HEK293 (cell line): ENCODE measurements at regions not wholly inside any gene's neighbourhood (a gene's known extent, or its start where the extent isn't known, plus 50 kb on each side); places are given as distances from the start of the nearest gene placed in this dataset.

Source experiments
- CTCF ChIA-PET: fragments of 350-600 bp; formaldehyde crosslinking; extraction: SDS; loops from one replicate; lab custom pipeline; 2021; ENCODE audit warnings: antibody characterized with exemption; lab: Yijun Ruan, JAX
- POLR2A ChIA-PET: fragments of 300-600 bp; formaldehyde crosslinking; extraction: SDS; loops from one replicate; lab custom pipeline; 2020; ENCODE audit warnings: antibody characterized with exemption, inconsistent platforms; lab: Yijun Ruan, JAX
- H3K27ac ChIP-seq: fragments of 200-500 bp; sonication (Bioruptor generic); 2 replicates; pipeline ENCODE4 v1.5.1; 2014; ENCODE audit warnings: low read depth, low read length, control low read depth, inconsistent platforms; ENCODE audit errors: extremely low read depth
- H3K36me3 ChIP-seq, 2 experiments: fragments of 200-500 bp in 1 of 2; sonication (Bioruptor generic) in 1 of 2; 1 replicate in 1 of 2; 2 replicates in 1 of 2; pipeline ENCODE4 v1.5.1; 2014 to 2017; ENCODE audit warnings: inconsistent platforms in 2 of 2, low read length in 2 of 2; ENCODE audit not compliant: control insufficient read depth in 2 of 2, insufficient read depth in 1 of 2
- H3K4me1 ChIP-seq: fragments of 200-500 bp; sonication (Bioruptor generic); 2 replicates; pipeline ENCODE4 v1.5.1; 2014; ENCODE audit warnings: mild to moderate bottlenecking, low read length, inconsistent platforms; ENCODE audit not compliant: control insufficient read depth, insufficient read depth
- H3K4me3 ChIP-seq: 2 replicates; pipeline ENCODE4 v1.5.1; 2011; ENCODE audit warnings: low read depth, mild to moderate bottlenecking, control low read depth, low read length, moderate library complexity
- H3K9me3 ChIP-seq: fragments of 200-500 bp; sonication (Bioruptor generic); 2 replicates; pipeline ENCODE4 v1.5.1; 2014; ENCODE audit warnings: low read depth, low read length, inconsistent platforms; ENCODE audit not compliant: control insufficient read depth, insufficient read depth
- EGR2 ChIP-seq: fragments of 450-650 bp; formaldehyde crosslinking; IDR thresholded peaks from 2 replicates; pipeline ENCODE4 v1.5.1; 2016; ENCODE audit warnings: low read depth, missing biosample characterization, missing genetic modification characterization
- GLI2 ChIP-seq: fragments of 450-650 bp; formaldehyde crosslinking; IDR thresholded peaks from 2 replicates; pipeline ENCODE4; 2017; ENCODE audit warnings: missing biosample characterization, missing genetic modification characterization, low read depth, borderline replicate concordance
- GLIS2 ChIP-seq: fragments of 450-650 bp; formaldehyde crosslinking; IDR thresholded peaks from 2 replicates; pipeline ENCODE4 v1.5.1; 2016; ENCODE audit warnings: missing biosample characterization, missing genetic modification characterization
- TRIM28 ChIP-seq: IDR thresholded peaks from 2 replicates; pipeline ENCODE4 v1.6.1; 2011; ENCODE audit warnings: low read length, control low read depth, borderline replicate concordance
- ZBTB17 ChIP-seq: fragments of 450-650 bp; formaldehyde crosslinking; IDR thresholded peaks from 2 replicates; pipeline ENCODE4 v1.5.1; 2016; ENCODE audit warnings: missing biosample characterization, missing genetic modification characterization
- ZEB2 ChIP-seq: fragments of 450-650 bp; formaldehyde crosslinking; IDR thresholded peaks from 2 replicates; pipeline ENCODE4 v1.5.1; 2016; ENCODE audit warnings: missing biosample characterization, missing genetic modification characterization
- ZIC2 ChIP-seq: fragments of 450-650 bp; formaldehyde crosslinking; IDR thresholded peaks from 2 replicates; pipeline ENCODE4 v1.5.1; 2016; ENCODE audit warnings: missing biosample characterization, missing genetic modification characterization
- ZNF133 ChIP-seq: fragments of 450-650 bp; formaldehyde crosslinking; IDR thresholded peaks from 2 replicates; pipeline ENCODE4 v1.5.1; 2016; ENCODE audit warnings: missing biosample characterization, missing genetic modification characterization
- ZNF19 ChIP-seq: fragments of 450-650 bp; formaldehyde crosslinking; IDR thresholded peaks from 2 replicates; pipeline ENCODE4; 2016; ENCODE audit warnings: missing biosample characterization, missing genetic modification characterization, low read depth
- ZNF211 ChIP-seq: fragments of 450-650 bp; formaldehyde crosslinking; IDR thresholded peaks from 2 replicates; pipeline ENCODE4 v1.5.1; 2016; ENCODE audit warnings: low read depth, missing biosample characterization, missing genetic modification characterization
- ZNF214 ChIP-seq: fragments of 450-650 bp; formaldehyde crosslinking; IDR thresholded peaks from 2 replicates; pipeline ENCODE4 v1.5.1; 2017; ENCODE audit warnings: missing biosample characterization, mild to moderate bottlenecking, missing genetic modification characterization, borderline replicate concordance
- ZNF266 ChIP-seq: fragments of 450-650 bp; formaldehyde crosslinking; IDR thresholded peaks from 2 replicates; pipeline ENCODE4 v1.5.1; 2016; ENCODE audit warnings: missing biosample characterization, missing genetic modification characterization, low read depth
- ZNF311 ChIP-seq: fragments of 450-650 bp; formaldehyde crosslinking; IDR thresholded peaks from 2 replicates; pipeline ENCODE4 v1.5.1; 2017; ENCODE audit warnings: missing biosample characterization, missing genetic modification characterization, borderline replicate concordance
- ZNF354C ChIP-seq: fragments of 450-650 bp; formaldehyde crosslinking; IDR thresholded peaks from 2 replicates; pipeline ENCODE4 v1.5.1; 2016; ENCODE audit warnings: missing biosample characterization, missing genetic modification characterization, low read depth, borderline replicate concordance
- ZNF423 ChIP-seq: fragments of 450-650 bp; formaldehyde crosslinking; IDR thresholded peaks from 2 replicates; pipeline ENCODE4 v1.5.1; 2016; ENCODE audit warnings: missing biosample characterization, missing genetic modification characterization
- ZNF48 ChIP-seq: fragments of 450-650 bp; formaldehyde crosslinking; IDR thresholded peaks from 2 replicates; pipeline ENCODE4 v1.5.1; 2016; ENCODE audit warnings: missing biosample characterization, missing genetic modification characterization
- ZNF501 ChIP-seq: fragments of 450-650 bp; formaldehyde crosslinking; IDR thresholded peaks from 2 replicates; pipeline ENCODE4 v1.5.1; 2016; ENCODE audit warnings: missing biosample characterization, missing genetic modification characterization
- ZNF548 ChIP-seq: fragments of 450-650 bp; formaldehyde crosslinking; IDR thresholded peaks from 2 replicates; pipeline ENCODE4 v1.5.1; 2016; ENCODE audit warnings: missing biosample characterization, missing genetic modification characterization
- ZNF561 ChIP-seq: fragments of 450-650 bp; IDR thresholded peaks from 2 replicates; pipeline ENCODE4 v1.5.1; 2018; ENCODE audit warnings: missing biosample characterization, missing genetic modification characterization, borderline replicate concordance
- ZNF571 ChIP-seq: fragments of 450-650 bp; formaldehyde crosslinking; IDR thresholded peaks from 2 replicates; pipeline ENCODE4 v1.5.0; 2017; ENCODE audit warnings: missing biosample characterization, missing genetic modification characterization
- ZNF654 ChIP-seq: fragments of 450-650 bp; formaldehyde crosslinking; IDR thresholded peaks from 2 replicates; pipeline ENCODE4 v1.5.1; 2016; ENCODE audit warnings: low read depth, missing biosample characterization, missing genetic modification characterization
- ZNF677 ChIP-seq: fragments of 450-650 bp; IDR thresholded peaks from 2 replicates; pipeline ENCODE4 v1.5.0; 2018; ENCODE audit warnings: missing biosample characterization, mild to moderate bottlenecking, missing genetic modification characterization, moderate library complexity
- ZNF707 ChIP-seq: fragments of 450-650 bp; formaldehyde crosslinking; IDR thresholded peaks from 2 replicates; pipeline ENCODE4 v1.5.1; 2016; ENCODE audit warnings: missing biosample characterization, missing genetic modification characterization
- ZNF747 ChIP-seq: fragments of 450-650 bp; formaldehyde crosslinking; IDR thresholded peaks from 2 replicates; pipeline ENCODE4 v1.5.1; 2016; ENCODE audit warnings: missing biosample characterization, missing genetic modification characterization
- ZNF777 ChIP-seq: fragments of 450-650 bp; formaldehyde crosslinking; IDR thresholded peaks from 2 replicates; pipeline ENCODE4 v1.5.1; 2017; ENCODE audit warnings: missing biosample characterization, missing genetic modification characterization, borderline replicate concordance
- ZNF792 ChIP-seq: fragments of 450-650 bp; formaldehyde crosslinking; IDR thresholded peaks from 2 replicates; pipeline ENCODE4 v1.5.1; 2016; ENCODE audit warnings: missing biosample characterization, missing genetic modification characterization
- TF ChIP-seq, protein P1 (sequence below): fragments of 450-650 bp; formaldehyde crosslinking; optimal IDR thresholded peaks from 2 replicates; pipeline ENCODE3; 2016; ENCODE audit warnings: missing biosample characterization, mild to moderate bottlenecking, missing genetic modification characterization
- TF ChIP-seq, protein P2 (sequence below): fragments of 450-650 bp; formaldehyde crosslinking; IDR thresholded peaks from 2 replicates; pipeline ENCODE4 v1.5.1; 2017; ENCODE audit warnings: missing biosample characterization, mild to moderate bottlenecking, missing genetic modification characterization, moderate library complexity
- TF ChIP-seq, protein P3 (sequence below): fragments of 450-650 bp; formaldehyde crosslinking; IDR thresholded peaks from 2 replicates; pipeline ENCODE4 v1.5.1; 2017; ENCODE audit warnings: missing biosample characterization, missing genetic modification characterization

GRCh38 chr12:13474381-13474780, 277.9 kb downstream of the EMP1 start:
- Histone ChIP-seq H3K27ac (no peak overlapping the region), H3K9me3 (no peaks in the 10 kb centered on the region), H3K36me3 (no peaks in the 10 kb centered on the region), H3K4me1 (no peaks in the 10 kb centered on the region), H3K4me3 (no peak overlapping the region)
- TF ChIP-seq ZNF548 (tag by site-specific recombination) = no peak
- no peak for TF ChIP-seq ZNF214 (tag by site-specific recombination)
- TF ChIP-seq, protein P1, sequence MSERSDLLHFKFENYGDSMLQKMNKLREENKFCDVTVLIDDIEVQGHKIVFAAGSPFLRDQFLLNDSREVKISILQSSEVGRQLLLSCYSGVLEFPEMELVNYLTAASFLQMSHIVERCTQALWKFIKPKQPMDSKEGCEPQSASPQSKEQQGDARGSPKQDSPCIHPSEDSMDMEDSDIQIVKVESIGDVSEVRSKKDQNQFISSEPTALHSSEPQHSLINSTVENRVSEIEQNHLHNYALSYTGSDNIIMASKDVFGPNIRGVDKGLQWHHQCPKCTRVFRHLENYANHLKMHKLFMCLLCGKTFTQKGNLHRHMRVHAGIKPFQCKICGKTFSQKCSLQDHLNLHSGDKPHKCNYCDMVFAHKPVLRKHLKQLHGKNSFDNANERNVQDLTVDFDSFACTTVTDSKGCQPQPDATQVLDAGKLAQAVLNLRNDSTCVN (tag by site-specific recombination) = no peak
- no peak for TF ChIP-seq ZBTB17 (tag by site-specific recombination)
- no peak for TF ChIP-seq GLIS2 (tag by site-specific recombination)
- no peak for TF ChIP-seq ZNF654 (tag by site-specific recombination)
- TF ChIP-seq ZNF677 = no peak
- TF ChIP-seq ZNF707 = no peak
- no peak for TF ChIP-seq ZNF792 (tag by site-specific recombination)
- no peak for TF ChIP-seq ZNF133 (tag by site-specific recombination)
- TF ChIP-seq ZNF777 (tag by site-specific recombination) = no peak
- TF ChIP-seq ZNF354C = no peak
- TF ChIP-seq ZNF48 (tag by site-specific recombination) = no peak
- TF ChIP-seq ZNF423 (tag by site-specific recombination) = no peak
- TF ChIP-seq, protein P2, sequence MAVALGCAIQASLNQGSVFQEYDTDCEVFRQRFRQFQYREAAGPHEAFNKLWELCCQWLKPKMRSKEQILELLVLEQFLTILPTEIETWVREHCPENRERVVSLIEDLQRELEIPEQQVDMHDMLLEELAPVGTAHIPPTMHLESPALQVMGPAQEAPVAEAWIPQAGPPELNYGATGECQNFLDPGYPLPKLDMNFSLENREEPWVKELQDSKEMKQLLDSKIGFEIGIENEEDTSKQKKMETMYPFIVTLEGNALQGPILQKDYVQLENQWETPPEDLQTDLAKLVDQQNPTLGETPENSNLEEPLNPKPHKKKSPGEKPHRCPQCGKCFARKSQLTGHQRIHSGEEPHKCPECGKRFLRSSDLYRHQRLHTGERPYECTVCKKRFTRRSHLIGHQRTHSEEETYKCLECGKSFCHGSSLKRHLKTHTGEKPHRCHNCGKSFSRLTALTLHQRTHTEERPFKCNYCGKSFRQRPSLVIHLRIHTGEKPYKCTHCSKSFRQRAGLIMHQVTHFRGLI = no peak
- TF ChIP-seq EGR2 (tag by site-specific recombination) = no peak
- TF ChIP-seq ZEB2 = no peak
- no peak for TF ChIP-seq TRIM28
- no peak for TF ChIP-seq ZNF19
- no peak for TF ChIP-seq GLI2
- ChIA-PET POLR2A (no interaction called here), CTCF (interaction anchor here (1.1 kb wide), 1 partner anchor 61 kb away, joined by 3 read pairs; no protein-coding TSS in a partner anchor)

- Histone ChIP-seq H3K4me3 (no peak overlapping the region), H3K9me3 (no peaks in the 10 kb centered on the region), H3K4me1 (no peaks in the 10 kb centered on the region), H3K36me3 (no peaks in the 10 kb centered on the region)
- ChIA-PET CTCF (interaction anchor here (0.6 kb wide), 1 partner anchor 393 kb away, joined by 3 read pairs; no protein-coding TSS in a partner anchor), POLR2A (no interaction called here)
- TF ChIP-seq GLIS2 (tag by site-specific recombination) (no peak), ZNF677 (no peak), ZNF501 (tag by site-specific recombination) (no peak)
- TF ChIP-seq, all 188 proteins: peak for 0
- no peak overlapping the region for H3K27ac ChIP-seq
These were observed 276.2 kb downstream of the EMP1 start for GRCh38 chr12:13472690-13473089.

DNA sequence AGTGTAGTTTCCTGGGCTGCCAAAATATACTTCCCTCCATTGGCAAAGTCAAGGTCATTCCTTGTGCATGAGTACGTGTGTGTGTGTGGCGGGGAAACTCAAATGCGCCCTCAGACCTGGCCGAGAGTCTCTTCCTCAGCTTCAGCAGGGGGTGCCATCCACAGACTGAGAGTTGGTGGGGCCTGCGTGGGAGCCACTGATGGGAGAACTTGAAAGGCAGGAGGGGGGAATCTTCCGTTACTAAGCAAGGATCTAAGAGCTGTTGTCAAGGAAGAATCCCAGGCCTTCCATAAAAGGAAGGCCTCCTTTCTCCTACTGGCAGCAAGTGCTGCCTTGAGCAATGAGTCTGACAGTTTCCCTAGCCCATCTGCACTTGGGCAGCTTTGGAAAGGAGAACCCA, 274.9 kb downstream of the EMP1 start:
- ChIA-PET CTCF (interaction anchor here (0.6 kb wide), 2 partner anchors 8 to 145 kb away, joined by 3 read pairs; no protein-coding TSS in a partner anchor), POLR2A (no interaction called here)
- no peaks in the 10 kb centered on the region for H3K4me1 ChIP-seq
- no peaks in the 10 kb centered on the region for H3K36me3 ChIP-seq
- no peaks in the 10 kb centered on the region for H3K9me3 ChIP-seq
- no peak overlapping the region for H3K4me3 ChIP-seq
- TF ChIP-seq ZIC2 (tag by site-specific recombination) = no peak
- TF ChIP-seq, protein P1 (tag by site-specific recombination) = no peak
- TF ChIP-seq ZNF747 (tag by site-specific recombination) = no peak
- no peak for TF ChIP-seq ZNF571 (tag by site-specific recombination)
- TF ChIP-seq ZNF19 = no peak
- TF ChIP-seq, protein P3, sequence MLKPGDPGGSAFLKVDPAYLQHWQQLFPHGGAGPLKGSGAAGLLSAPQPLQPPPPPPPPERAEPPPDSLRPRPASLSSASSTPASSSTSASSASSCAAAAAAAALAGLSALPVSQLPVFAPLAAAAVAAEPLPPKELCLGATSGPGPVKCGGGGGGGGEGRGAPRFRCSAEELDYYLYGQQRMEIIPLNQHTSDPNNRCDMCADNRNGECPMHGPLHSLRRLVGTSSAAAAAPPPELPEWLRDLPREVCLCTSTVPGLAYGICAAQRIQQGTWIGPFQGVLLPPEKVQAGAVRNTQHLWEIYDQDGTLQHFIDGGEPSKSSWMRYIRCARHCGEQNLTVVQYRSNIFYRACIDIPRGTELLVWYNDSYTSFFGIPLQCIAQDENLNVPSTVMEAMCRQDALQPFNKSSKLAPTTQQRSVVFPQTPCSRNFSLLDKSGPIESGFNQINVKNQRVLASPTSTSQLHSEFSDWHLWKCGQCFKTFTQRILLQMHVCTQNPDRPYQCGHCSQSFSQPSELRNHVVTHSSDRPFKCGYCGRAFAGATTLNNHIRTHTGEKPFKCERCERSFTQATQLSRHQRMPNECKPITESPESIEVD = no peak
- TF ChIP-seq ZNF211 (tag by site-specific recombination) = no peak
- TF ChIP-seq ZNF266 = no peak
- TF ChIP-seq ZNF501 (tag by site-specific recombination) = no peak
- no peak for TF ChIP-seq ZNF311 (tag by site-specific recombination)
- TF ChIP-seq ZNF561 (tag by site-specific recombination) = no peak
- H3K27ac ChIP-seq = no peak overlapping the region
